ENCODE measurements at regions not wholly inside any gene's neighbourhood (a gene's known extent, or its start where the extent isn't known, plus 50 kb on each side); places are given as distances from the start of the nearest gene placed in this dataset.
A peak's percentile ranks its signal among the peaks of the same experiment; 100 is the strongest.
"Not testable (repeated sequence)": the region's sequence is repeated elsewhere in the genome, so short reads cannot be mapped to it uniquely, and the experiment has no call there.

DNA sequence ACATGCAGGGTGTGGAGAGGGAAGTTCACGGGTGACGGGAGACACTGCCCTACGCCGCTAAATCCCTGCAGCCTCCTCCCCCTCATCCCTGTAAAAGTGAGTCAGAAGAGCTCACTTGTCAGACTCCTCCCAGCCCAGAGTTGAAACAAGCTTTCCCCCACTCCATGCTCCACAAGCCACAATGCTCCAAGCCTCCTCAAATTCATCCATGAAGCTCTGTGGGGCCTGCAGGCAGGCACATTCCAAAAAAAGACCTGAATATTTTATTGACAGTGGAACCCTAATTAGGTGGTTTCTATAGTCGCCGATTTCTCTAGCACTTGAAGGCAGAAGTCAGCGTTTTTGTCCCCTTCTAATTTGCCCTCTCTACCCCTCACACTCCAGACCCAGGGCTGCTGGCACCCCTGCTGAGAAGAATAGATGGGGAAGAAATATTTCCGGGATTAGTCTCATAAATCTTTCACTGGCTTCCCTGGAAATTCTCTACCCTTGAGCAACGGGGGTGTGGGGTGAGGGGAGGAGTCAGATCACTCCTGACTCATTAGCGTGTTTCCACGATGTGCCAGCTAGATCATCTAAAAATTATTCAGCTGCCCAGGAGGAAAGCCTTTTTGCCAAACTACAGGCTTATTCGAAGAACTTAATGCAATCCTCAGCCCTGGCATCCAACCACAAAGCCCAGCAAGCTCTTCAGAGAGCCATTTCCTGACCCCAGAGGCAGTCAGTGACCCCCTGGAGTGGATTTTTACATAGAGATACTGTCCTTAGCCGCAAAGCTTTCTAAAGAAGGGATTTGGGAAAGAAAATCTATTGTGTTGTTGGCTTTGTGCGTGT, 97.1 kb downstream of the ENC1 start:
- Histone ChIP-seq H3K36me3 (no peaks in the 10 kb centered on the region), H3K9me3 (replicated peaks) (no peaks in the 10 kb centered on the region), H3K27me3 (no peaks in the 10 kb centered on the region), H3K27ac (peak overlapping the region; percentile 72), H3K4me3 (peak overlapping the region; percentile 28), H3K4me1 (peaks cover 22% of the 10 kb centered on the region)
- DNase-seq = peak; percentile 88 to 90

DNA sequence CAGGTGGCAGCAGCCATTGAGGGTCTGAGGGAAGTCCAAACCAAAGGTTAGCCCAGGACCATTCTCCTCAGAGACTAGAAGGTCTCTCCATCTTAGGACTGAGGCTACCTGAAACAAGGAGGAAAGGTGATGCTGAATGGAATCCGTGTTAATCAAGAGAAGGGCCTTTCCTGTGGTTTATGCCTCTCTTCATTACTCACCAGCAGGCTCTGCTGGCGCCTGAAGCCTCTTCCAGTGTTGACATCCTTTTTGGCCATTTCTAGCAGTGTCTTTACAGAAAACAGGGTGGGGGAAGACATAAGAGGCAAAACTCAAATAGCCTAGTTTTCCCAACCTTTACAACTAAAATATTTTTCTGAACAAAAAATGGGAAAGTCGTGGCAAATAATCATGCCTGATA, 98.0 kb downstream of the ENC1 start:
- peaks cover 22% of the 10 kb centered on the region for H3K4me1 ChIP-seq
- no peaks in the 10 kb centered on the region for H3K36me3 ChIP-seq
- no peaks in the 10 kb centered on the region for H3K9me3 ChIP-seq (replicated peaks)
- no peaks in the 10 kb centered on the region for H3K27me3 ChIP-seq
- H3K27ac ChIP-seq = peak overlapping the region; percentile 72
- H3K4me3 ChIP-seq = no peak overlapping the region
- no peak for DNase-seq

DNA sequence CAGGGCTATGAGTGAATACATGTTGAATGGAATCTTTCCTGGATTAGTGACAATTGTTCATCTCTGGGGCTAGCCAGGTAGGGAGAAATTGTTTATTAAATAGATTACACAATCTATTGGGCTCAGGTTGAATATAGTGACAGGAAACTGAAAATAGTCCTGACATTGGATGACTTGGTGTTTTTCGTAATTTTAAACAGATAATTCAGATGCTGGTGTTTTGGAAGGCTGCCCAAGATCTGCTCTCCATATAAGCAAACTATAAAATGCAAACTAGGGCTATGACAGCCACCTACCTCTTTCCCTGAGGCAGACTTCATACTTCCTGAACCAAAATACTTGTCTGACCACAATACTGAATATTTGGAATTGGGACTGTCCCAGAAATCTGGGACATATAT, 99.1 kb downstream of the ENC1 start:
- H3K27ac ChIP-seq = no peak overlapping the region
- H3K9me3 ChIP-seq (replicated peaks) = no peaks in the 10 kb centered on the region
- no peak for DNase-seq
- H3K36me3 ChIP-seq = no peaks in the 10 kb centered on the region
- no peak overlapping the region for H3K4me3 ChIP-seq
- H3K27me3 ChIP-seq = no peaks in the 10 kb centered on the region
- peaks cover 22% of the 10 kb centered on the region for H3K4me1 ChIP-seq

DNA sequence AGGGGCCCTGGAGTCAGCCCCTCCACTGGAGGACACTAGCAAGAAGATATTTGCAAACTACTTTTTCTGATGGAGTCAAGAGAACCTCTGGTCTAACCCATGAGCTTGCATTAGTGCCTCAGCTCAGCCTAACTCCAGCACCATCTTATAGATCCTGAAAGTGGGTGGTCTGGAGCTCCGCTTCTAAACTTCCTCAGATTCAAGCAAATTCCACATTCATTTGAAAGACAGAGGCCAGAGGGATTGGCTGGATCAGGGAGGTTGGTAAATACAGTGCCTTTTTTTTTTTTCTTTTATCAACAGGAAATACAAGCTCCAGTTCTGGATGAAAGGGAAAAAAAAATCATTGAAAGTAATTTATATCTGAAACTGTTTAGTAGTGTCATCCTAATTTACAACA, 99.9 kb downstream of the ENC1 start:
- no peaks in the 10 kb centered on the region for H3K36me3 ChIP-seq
- H3K4me3 ChIP-seq = no peak overlapping the region
- peaks cover 22% of the 10 kb centered on the region for H3K4me1 ChIP-seq
- no peaks in the 10 kb centered on the region for H3K27me3 ChIP-seq
- no peaks in the 10 kb centered on the region for H3K9me3 ChIP-seq (replicated peaks)
- peak; percentile 10 to 41 for DNase-seq
- no peak overlapping the region for H3K27ac ChIP-seq

DNA sequence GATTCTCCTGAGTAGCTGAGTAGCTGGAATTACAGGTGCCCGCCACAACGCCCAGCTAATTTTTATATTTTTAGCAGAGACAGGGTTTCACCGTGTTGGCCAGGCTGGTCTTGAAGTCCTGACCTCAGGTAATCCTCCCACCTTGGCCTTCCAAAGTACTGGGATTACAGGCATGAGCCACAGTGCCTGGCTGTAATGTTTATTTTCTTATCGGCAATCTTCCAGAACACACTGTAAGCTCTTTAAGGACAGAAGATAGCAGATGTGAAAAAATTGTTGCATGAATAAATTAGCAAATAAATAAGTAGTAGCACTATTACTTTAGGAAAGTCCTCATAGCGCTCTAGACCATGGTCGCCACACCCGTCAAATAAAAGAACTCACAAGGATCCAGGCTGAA, 100.5 kb downstream of the ENC1 start:
- Histone ChIP-seq H3K36me3 (no peaks in the 10 kb centered on the region), H3K27me3 (no peaks in the 10 kb centered on the region), H3K9me3 (replicated peaks) (no peaks in the 10 kb centered on the region), H3K4me3 (no peak overlapping the region), H3K4me1 (peaks cover 22% of the 10 kb centered on the region), H3K27ac (no peak overlapping the region)
- no peak for DNase-seq

DNA sequence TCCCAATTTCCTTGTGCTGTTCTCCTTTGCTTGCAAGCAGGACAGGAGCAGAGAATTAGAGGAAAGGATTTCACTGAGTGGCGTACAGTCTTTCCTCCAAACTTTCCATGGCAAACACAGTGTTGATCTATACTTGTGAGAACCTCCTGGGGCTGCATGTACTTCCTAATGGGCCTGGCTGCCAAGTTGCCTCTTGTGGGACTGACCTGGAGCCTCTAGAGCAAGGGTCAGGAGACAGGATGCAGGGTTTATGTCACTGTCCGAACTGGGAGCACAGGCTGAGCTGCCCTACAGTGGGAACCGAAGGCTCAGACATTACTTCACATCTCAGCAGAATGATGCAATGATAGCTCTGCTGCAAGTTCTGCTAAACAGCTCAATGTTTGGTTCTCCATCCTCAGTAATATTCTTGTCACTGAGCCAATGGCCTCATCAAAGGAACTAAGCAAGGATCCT, 102.3 kb downstream of the ENC1 start:
- Histone ChIP-seq H3K36me3 (no peaks in the 10 kb centered on the region), H3K4me3 (no peak overlapping the region), H3K27ac (no peak overlapping the region), H3K4me1 (peaks cover 15% of the 10 kb centered on the region), H3K9me3 (replicated peaks) (peaks cover 3% of the 10 kb centered on the region; the same call in 1 of the 2 replicates), H3K27me3 (no peaks in the 10 kb centered on the region)
- DNase-seq = no peak

DNA sequence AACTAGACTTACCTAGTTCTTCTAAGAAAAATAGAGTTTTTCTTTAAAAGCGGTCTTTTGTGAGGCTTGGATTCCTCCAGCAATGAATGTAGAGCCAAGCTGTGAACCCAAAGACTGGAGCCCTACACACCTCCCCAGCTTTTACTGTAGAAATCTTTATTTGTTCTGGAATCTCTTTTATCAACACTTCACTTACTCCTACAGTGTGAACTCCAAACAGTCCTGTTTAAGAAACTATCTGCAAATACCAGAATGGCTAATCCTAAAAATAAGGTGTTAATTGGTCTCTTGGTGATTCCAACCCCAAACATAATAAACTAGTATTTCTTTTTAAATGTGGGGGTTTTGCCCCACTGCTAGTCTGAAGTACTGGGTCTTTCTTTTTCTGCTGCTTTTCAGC, 103.9 kb downstream of the ENC1 start:
- Histone ChIP-seq H3K4me1 (peaks cover 7% of the 10 kb centered on the region; the same call in 1 of the 2 replicates), H3K4me3 (no peak overlapping the region), H3K9me3 (replicated peaks) (peaks cover 6% of the 10 kb centered on the region), H3K27me3 (no peaks in the 10 kb centered on the region), H3K36me3 (no peaks in the 10 kb centered on the region), H3K27ac (no peak overlapping the region)
- no peak for DNase-seq

DNA sequence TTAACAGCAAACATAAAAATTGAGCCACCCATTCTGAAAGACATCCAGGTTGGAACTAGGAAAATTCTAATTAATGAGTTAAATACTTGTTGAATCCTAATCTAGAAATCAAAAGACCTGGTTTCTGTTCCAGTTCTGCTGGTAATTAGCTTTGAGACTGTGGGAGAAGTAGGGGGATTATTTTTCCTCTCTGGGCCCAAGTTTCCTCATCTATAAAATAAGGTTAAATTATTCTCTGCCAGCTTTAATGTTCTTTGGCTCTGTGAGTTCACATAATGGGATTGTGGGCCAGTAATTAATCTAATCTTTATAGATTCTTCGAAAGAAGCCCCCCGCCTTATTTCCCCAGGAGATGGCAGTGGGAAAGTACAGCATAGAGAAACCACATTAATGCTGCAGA, 104.6 kb downstream of the ENC1 start:
- no peak overlapping the region for H3K4me3 ChIP-seq
- DNase-seq = no peak
- H3K9me3 ChIP-seq (replicated peaks) = peaks cover 6% of the 10 kb centered on the region
- H3K27me3 ChIP-seq = no peaks in the 10 kb centered on the region
- H3K4me1 ChIP-seq = peaks cover 4% of the 10 kb centered on the region; the same call in 1 of the 2 replicates
- no peak overlapping the region for H3K27ac ChIP-seq
- no peaks in the 10 kb centered on the region for H3K36me3 ChIP-seq

DNA sequence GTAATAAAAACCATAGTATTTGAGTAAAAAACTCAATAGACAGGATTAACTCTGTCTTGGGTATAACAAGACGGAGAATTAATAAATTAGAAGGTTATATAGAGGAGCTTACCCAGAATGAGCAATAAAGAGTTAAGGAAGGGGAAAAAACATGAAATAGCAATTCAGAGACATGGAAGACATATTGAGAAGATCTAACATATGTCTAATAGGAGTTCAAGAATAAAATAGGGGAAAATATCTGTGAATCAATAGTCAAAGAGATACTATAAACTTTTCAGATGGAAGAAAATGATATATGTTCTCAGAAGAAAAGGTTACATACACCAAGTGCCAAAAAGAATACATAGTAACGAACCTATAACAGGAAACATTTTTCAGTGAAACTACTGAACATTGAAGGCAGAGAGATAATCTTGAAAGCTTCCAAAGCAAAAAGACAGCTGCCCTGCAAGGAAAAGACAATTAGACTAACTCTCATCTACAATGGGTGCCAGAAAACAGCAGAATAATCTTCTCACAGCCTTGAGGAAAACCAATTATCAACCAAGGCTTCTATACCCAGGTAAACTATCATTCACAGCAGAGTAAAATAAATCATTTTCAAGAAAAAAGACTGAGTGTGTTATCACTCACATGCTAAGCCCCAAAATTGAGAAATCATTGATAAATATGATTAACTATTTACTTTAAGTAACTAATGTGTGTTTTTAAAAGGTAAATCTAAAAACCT, 106.0 kb downstream of the ENC1 start:
- Histone ChIP-seq H3K4me1 (no peaks in the 10 kb centered on the region), H3K36me3 (no peaks in the 10 kb centered on the region), H3K9me3 (replicated peaks) (peaks cover 6% of the 10 kb centered on the region), H3K4me3 (no peak overlapping the region), H3K27me3 (no peaks in the 10 kb centered on the region), H3K27ac (no peak overlapping the region)
- no peak for DNase-seq

DNA sequence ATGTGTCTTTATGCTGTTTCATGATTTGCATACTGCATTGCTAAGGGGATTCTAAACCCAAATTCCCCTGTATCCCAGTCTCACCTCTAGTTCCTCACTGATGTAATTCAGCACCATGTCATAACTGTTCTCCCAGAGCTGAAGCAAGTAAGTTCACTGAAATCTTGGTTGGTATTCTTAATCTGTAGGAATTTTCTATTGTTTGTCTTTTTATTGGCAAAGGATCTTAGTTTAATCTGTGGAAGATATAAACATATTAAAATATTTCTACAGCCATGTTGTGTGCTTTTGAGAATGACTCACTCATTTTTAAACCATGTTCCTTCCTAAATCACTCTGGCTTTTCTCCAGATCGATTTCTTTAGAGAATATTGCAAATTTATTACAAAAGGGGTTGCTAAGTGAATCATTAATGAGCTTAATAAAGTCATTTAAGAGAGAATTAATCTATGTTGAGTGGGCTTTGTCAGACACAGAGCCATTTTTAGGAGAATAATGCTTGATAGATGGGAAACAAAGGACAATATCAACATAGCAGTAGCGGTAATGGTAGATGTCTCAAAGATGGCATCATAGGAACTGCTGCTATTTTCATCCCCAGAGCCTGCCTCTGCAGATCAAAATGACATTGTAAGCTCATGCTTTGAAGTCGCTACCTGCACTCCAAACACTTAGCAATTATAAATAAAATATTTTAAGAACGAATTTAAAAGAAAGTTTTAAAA, 110.0 kb downstream of the ENC1 start:
- Histone ChIP-seq H3K36me3 (no peaks in the 10 kb centered on the region), H3K27ac (no peak overlapping the region), H3K4me3 (no peak overlapping the region), H3K27me3 (no peaks in the 10 kb centered on the region), H3K4me1 (no peaks in the 10 kb centered on the region), H3K9me3 (replicated peaks) (peaks cover 6% of the 10 kb centered on the region)
- DNase-seq = no peak

DNA sequence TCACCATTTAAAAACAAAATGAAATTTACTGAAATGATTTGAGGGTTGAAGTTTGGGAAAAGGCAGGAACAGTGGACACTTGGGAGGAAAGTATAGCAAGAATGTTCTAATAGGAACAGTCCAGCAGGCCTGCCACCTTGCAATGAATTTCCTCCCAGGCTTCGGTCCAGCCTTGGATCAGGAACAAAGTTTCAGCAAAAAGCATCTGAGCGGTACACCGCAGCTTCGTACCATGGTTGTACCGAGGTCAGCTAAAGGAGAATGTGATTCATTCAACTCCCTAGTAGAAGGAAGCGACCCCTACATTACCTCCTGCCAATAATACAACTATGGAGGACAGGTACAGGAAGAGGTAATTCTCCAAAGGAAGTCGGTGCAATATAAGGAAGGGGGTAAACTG, 111.4 kb downstream of the ENC1 start:
- Histone ChIP-seq H3K27ac (no peak overlapping the region), H3K4me3 (no peak overlapping the region), H3K4me1 (no peaks in the 10 kb centered on the region), H3K9me3 (replicated peaks) (peaks cover 3% of the 10 kb centered on the region; the same call in 1 of the 2 replicates), H3K36me3 (no peaks in the 10 kb centered on the region), H3K27me3 (no peaks in the 10 kb centered on the region)
- DNase-seq = no peak

DNA sequence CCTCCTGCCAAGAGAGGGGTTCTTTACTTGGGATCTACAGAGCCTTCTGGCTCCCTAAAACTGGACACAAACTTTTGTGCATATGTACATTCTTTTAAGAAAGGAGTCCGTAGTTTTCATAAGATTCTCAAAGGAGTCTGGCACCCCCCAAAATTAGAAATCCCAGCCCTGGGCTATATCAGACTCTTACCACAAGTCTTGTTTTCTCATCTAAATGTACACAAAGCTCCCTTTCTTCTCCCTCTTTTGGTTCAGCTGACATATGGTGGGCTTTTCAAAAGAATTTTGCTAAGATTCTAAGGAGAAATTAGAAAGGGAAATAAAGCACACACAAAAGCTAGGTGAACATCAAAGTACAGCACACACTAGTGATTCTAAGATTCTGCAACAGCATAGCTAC, 114.4 kb downstream of the ENC1 start:
- H3K27ac ChIP-seq = no peak overlapping the region
- H3K4me1 ChIP-seq = peaks cover 6% of the 10 kb centered on the region
- H3K9me3 ChIP-seq (replicated peaks) = peaks cover 6% of the 10 kb centered on the region; the same call in 1 of the 2 replicates
- no peak for DNase-seq
- H3K27me3 ChIP-seq = no peaks in the 10 kb centered on the region
- no peaks in the 10 kb centered on the region for H3K36me3 ChIP-seq
- H3K4me3 ChIP-seq = no peak overlapping the region

DNA sequence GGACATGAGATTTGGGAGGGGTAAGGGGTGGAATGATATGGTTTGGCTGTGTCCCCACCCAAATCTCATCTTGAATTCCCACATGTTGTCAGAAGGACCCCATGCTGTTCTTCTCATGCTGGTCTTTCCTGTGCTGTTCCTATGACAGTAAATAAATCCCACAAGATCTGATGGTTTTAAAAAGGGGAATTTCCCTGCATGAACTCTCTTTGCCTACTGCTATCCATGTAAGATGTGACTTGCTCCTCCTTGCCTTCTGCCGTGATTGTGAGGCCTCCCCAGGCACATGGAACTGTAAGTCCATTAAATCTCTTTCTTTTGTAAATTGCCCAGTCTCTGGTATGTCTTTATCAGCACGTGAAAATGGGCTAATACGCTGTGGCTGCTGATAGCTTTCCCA, 115.8 kb downstream of the ENC1 start:
- not testable (repeated sequence) for H3K27ac ChIP-seq, DNase-seq

DNA sequence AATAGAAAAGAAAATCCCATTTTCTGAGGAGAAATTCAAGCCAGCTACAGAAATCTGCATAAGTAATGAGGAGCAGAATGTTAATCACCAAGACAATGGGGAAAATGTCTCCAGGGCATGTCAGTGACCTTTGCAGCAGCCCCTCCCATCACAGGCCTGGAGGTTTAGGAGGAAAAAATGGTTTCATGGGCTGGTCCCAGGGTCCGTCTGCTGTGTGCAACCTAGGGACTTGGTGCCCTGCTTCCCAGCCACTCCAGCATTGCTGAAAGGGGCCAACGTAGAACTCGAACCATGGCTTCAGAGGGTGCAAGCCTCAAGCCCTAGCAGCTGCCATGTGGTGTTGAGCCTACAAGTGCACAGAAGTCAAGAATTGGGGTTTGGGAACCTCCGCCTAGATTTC, 116.8 kb downstream of the ENC1 start:
- H3K36me3 ChIP-seq; H3K27me3 ChIP-seq; DNase-seq; H3K4me3 ChIP-seq; H3K4me1 ChIP-seq; H3K9me3 ChIP-seq (replicated peaks); H3K27ac ChIP-seq: not testable (repeated sequence)

More for the DNA sequence above, 115.8 kb downstream of the ENC1 start:
- H3K4me3 ChIP-seq; H3K27me3 ChIP-seq; H3K9me3 ChIP-seq (replicated peaks); H3K36me3 ChIP-seq; H3K4me1 ChIP-seq: not testable (repeated sequence)

DNA sequence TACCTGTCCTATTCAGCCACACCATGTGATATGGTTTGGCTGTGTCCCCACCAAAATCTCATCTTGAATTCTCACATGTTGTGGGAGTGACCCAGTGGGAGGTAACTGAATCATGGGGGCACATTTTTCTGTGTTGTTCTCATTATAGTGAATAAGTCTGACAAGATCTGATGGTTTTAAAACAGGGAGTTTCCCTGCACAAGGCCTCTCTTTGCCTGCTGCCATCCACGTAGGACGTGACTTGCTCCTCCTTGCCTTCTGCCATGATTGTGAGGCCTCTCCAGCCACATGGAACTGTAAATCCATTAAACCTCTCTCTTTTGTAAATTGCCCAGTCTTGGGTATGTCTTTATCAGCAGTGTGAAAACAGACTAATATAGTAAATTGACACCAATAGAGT, 117.7 kb downstream of the ENC1 start:
- not testable (repeated sequence) for H3K4me3 ChIP-seq; H3K4me1 ChIP-seq; H3K9me3 ChIP-seq (replicated peaks); H3K27me3 ChIP-seq; DNase-seq; H3K27ac ChIP-seq; H3K36me3 ChIP-seq
